Neural progenitor cell (in vitro differentiated cells): ENCODE measurements at regions not wholly inside any gene's neighbourhood (a gene's known extent, or its start where the extent isn't known, plus 50 kb on each side); places are given as distances from the start of the nearest gene placed in this dataset.
"Not testable (repeated sequence)": the region's sequence is repeated elsewhere in the genome, so short reads cannot be mapped to it uniquely, and the experiment has no call there.

Experiments
- DNase-seq: peaks from one replicate; pipeline ENCODE4 v3.0.0-alpha.2; 2016; ENCODE audit warnings: low spot score
- H2AFZ ChIP-seq: fragments of 200-600 bp; sonication (generic); replicated peaks from 2 replicates; pipeline ENCODE4 v1.6.1; 2016; ENCODE audit warnings: antibody characterized with exemption
- H3F3A ChIP-seq: fragments of 200-600 bp; sonication (generic); 2 replicates; pipeline ENCODE4 v1.6.1; 2016; ENCODE audit warnings: antibody characterized with exemption, low read depth
- H3K27ac ChIP-seq: fragments of 200-600 bp; sonication (generic); 2 replicates; pipeline ENCODE4 v1.5.1; 2016; ENCODE audit warnings: mild to moderate bottlenecking
- H3K27me3 ChIP-seq: fragments of 200-600 bp; sonication (generic); 2 replicates; pipeline ENCODE4 v1.6.1; 2016; ENCODE audit warnings: mild to moderate bottlenecking, moderate library complexity
- H3K36me3 ChIP-seq: fragments of 200-600 bp; sonication (generic); 2 replicates; pipeline ENCODE4 v1.5.1; 2016
- H3K4me1 ChIP-seq: fragments of 200-600 bp; sonication (generic); 2 replicates; pipeline ENCODE4 v1.6.1; 2016; ENCODE audit warnings: mixed run types
- H3K4me2 ChIP-seq: fragments of 200-600 bp; sonication (generic); 2 replicates; pipeline ENCODE4 v1.6.1; 2016
- H3K4me3 ChIP-seq: fragments of 200-600 bp; sonication (generic); 2 replicates; pipeline ENCODE4 v1.5.1; 2016
- H3K79me2 ChIP-seq: fragments of 200-600 bp; sonication (generic); 2 replicates; pipeline ENCODE4 v1.6.1; 2016; ENCODE audit warnings: low read depth
- H3K9ac ChIP-seq: fragments of 200-600 bp; sonication (generic); 2 replicates; pipeline ENCODE4 v1.6.1; 2016
- H3K9me3 ChIP-seq: fragments of 200-600 bp; sonication (generic); 2 replicates; pipeline ENCODE4 v1.5.1; 2016; ENCODE audit warnings: low read depth
- H4K20me1 ChIP-seq: fragments of 200-600 bp; sonication (generic); 2 replicates; pipeline ENCODE4 v1.6.1; 2016; ENCODE audit warnings: low read depth
- H3K27ac Mint-ChIP-seq: 3 replicates; pipeline ENCODE4 v1.8.0; 2021; ENCODE audit warnings: mixed read lengths
- H3K27me3 Mint-ChIP-seq: 2 replicates; pipeline ENCODE4 v1.8.0; 2022; ENCODE audit warnings: low read depth, mild to moderate bottlenecking, inconsistent platforms, moderate library complexity, mixed read lengths; ENCODE audit not compliant: insufficient read depth
- H3K36me3 Mint-ChIP-seq: 3 replicates; pipeline ENCODE4 v1.8.0; 2021; ENCODE audit warnings: mixed read lengths
- H3K4me1 Mint-ChIP-seq: 3 replicates; pipeline ENCODE4 v1.8.0; 2021; ENCODE audit warnings: mixed read lengths
- H3K4me3 Mint-ChIP-seq: 3 replicates; pipeline ENCODE4 v1.8.0; 2021; ENCODE audit warnings: mild to moderate bottlenecking, moderate library complexity, mixed read lengths
- H3K9me3 Mint-ChIP-seq: 3 replicates; pipeline ENCODE4 v1.8.0; 2020; ENCODE audit warnings: mixed read lengths
- EZH2 ChIP-seq: fragments of 200-600 bp; sonication (generic); IDR thresholded peaks from 2 replicates; pipeline ENCODE4 v1.6.1; 2017; ENCODE audit warnings: antibody characterized with exemption, mild to moderate bottlenecking, moderate library complexity
- EZH2phosphoT487 ChIP-seq: fragments of 200-600 bp; sonication (generic); IDR thresholded peaks from 2 replicates; pipeline ENCODE4 v1.6.1; 2017; ENCODE audit warnings: antibody characterized with exemption
- TF ChIP-seq, protein P1 (sequence below): fragments of 200-600 bp; sonication (generic); IDR thresholded peaks from 2 replicates; pipeline ENCODE4 v1.5.1; 2017; ENCODE audit warnings: antibody characterized with exemption, mild to moderate bottlenecking

DNA sequence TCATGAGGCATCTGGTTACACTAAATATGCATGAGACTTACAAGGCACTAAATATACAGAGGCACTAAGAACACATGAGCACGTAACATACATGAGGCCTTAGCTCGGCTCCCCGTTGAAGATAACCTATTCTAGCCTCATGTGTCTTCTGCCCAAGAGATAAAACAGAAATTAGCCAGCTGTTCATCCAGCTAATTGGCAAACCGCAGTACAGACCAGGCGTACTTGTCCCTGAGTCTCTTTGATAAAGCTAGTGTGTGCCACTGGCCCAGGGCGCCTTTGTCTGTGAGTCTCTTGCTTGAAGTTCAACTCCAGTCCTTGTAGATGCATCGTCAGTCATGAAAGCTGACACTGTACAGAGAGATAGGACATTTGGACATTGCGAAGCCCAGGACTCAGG lies 121.9 kb upstream of the SPATA12 start:
- Mint-ChIP-seq H3K36me3 (peaks cover 4% of the 10 kb centered on the region), H3K27ac (no peak overlapping the region)

DNA sequence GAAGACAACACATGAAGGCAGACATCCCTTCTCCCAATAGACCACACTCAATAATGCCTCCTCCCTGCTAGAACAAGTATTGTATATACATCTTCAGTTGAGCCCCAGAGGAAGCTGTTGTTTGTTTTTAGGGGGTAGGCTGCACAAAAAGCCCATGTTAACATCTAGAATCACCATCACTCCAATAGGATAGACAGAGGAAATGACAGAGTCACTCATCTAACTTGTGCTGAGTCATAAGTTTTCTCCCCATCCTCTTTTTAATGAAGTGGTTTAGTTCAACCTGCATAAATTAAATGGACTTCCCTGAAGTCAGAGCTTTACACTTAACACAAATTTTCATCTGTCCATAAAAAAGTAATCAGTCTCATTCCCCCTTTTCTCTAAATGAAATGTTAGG lies 122.9 kb upstream of the SPATA12 start:
- DNase-seq: no peak
- peaks cover 5% of the 10 kb centered on the region for H3K9me3 Mint-ChIP-seq
- H3K4me3 Mint-ChIP-seq: no peak overlapping the region
- no peaks in the 10 kb centered on the region for H3K9me3 ChIP-seq
- H3K27me3 Mint-ChIP-seq: no peaks in the 10 kb centered on the region
- no peak for TF ChIP-seq EZH2
- TF ChIP-seq, protein P1, sequence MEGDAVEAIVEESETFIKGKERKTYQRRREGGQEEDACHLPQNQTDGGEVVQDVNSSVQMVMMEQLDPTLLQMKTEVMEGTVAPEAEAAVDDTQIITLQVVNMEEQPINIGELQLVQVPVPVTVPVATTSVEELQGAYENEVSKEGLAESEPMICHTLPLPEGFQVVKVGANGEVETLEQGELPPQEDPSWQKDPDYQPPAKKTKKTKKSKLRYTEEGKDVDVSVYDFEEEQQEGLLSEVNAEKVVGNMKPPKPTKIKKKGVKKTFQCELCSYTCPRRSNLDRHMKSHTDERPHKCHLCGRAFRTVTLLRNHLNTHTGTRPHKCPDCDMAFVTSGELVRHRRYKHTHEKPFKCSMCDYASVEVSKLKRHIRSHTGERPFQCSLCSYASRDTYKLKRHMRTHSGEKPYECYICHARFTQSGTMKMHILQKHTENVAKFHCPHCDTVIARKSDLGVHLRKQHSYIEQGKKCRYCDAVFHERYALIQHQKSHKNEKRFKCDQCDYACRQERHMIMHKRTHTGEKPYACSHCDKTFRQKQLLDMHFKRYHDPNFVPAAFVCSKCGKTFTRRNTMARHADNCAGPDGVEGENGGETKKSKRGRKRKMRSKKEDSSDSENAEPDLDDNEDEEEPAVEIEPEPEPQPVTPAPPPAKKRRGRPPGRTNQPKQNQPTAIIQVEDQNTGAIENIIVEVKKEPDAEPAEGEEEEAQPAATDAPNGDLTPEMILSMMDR: no peak
- no peak for TF ChIP-seq EZH2phosphoT487
- H3K36me3 ChIP-seq: no peaks in the 10 kb centered on the region
- no peak overlapping the region for H3K27ac ChIP-seq
- no peak overlapping the region for H3K4me3 ChIP-seq
- no peak overlapping the region for H2AFZ ChIP-seq
- no peaks in the 10 kb centered on the region for H3K4me1 ChIP-seq
- H3K79me2 ChIP-seq: no peaks in the 10 kb centered on the region
- H3K27me3 ChIP-seq: no peaks in the 10 kb centered on the region
- no peaks in the 10 kb centered on the region for H3F3A ChIP-seq
- peaks cover 9% of the 10 kb centered on the region for H3K4me1 Mint-ChIP-seq
- H3K9ac ChIP-seq: no peak overlapping the region
- no peak overlapping the region for H3K4me2 ChIP-seq
- H4K20me1 ChIP-seq: no peaks in the 10 kb centered on the region
- no peak overlapping the region for H3K27ac Mint-ChIP-seq
- H3K36me3 Mint-ChIP-seq: peaks cover 4% of the 10 kb centered on the region

More for the DNA sequence above, 121.9 kb upstream of the SPATA12 start:
- Histone ChIP-seq H3K79me2 (no peaks in the 10 kb centered on the region), H3K36me3 (no peaks in the 10 kb centered on the region), H3K9me3 (no peaks in the 10 kb centered on the region), H3K9ac (no peak overlapping the region), H3K27me3 (no peaks in the 10 kb centered on the region), H3K27ac (no peak overlapping the region), H3K4me2 (no peak overlapping the region), H4K20me1 (no peaks in the 10 kb centered on the region), H3F3A (no peaks in the 10 kb centered on the region), H3K4me3 (no peak overlapping the region), H3K4me1 (no peaks in the 10 kb centered on the region), H2AFZ (no peak overlapping the region)
- peaks cover 5% of the 10 kb centered on the region for H3K9me3 Mint-ChIP-seq
- H3K27me3 Mint-ChIP-seq: no peaks in the 10 kb centered on the region
- DNase-seq: no peak
- H3K4me1 Mint-ChIP-seq: peaks cover 9% of the 10 kb centered on the region
- no peak overlapping the region for H3K4me3 Mint-ChIP-seq
- no peak for TF ChIP-seq EZH2

- Mint-ChIP-seq H3K4me3 (no peak overlapping the region), H3K27me3 (no peaks in the 10 kb centered on the region), H3K9me3 (peaks cover 5% of the 10 kb centered on the region), H3K36me3 (peaks cover 4% of the 10 kb centered on the region), H3K4me1 (peaks cover 9% of the 10 kb centered on the region), H3K27ac (no peak overlapping the region)
- no peaks in the 10 kb centered on the region for H3K4me1 ChIP-seq
- H4K20me1 ChIP-seq: no peaks in the 10 kb centered on the region
- DNase-seq: no peak
- H3K9ac ChIP-seq: no peak overlapping the region
- no peak for TF ChIP-seq EZH2phosphoT487
- TF ChIP-seq, protein P1: no peak
- TF ChIP-seq EZH2: no peak
- no peaks in the 10 kb centered on the region for H3K9me3 ChIP-seq
- no peak overlapping the region for H3K4me2 ChIP-seq
- H2AFZ ChIP-seq: no peak overlapping the region
- no peak overlapping the region for H3K27ac ChIP-seq
- no peaks in the 10 kb centered on the region for H3K36me3 ChIP-seq
- no peak overlapping the region for H3K4me3 ChIP-seq
- H3K79me2 ChIP-seq: no peaks in the 10 kb centered on the region
- no peaks in the 10 kb centered on the region for H3F3A ChIP-seq
- H3K27me3 ChIP-seq: no peaks in the 10 kb centered on the region
Observed at GRCh38 chr3:56935811-56936210, 124.7 kb upstream of the SPATA12 start.

GRCh38 chr3:56934481-56934880 lies 126.0 kb upstream of the SPATA12 start:
- H3K27ac ChIP-seq, H3K9ac ChIP-seq, H3K4me3 ChIP-seq, H3K9me3 ChIP-seq, H4K20me1 ChIP-seq, H3K4me1 Mint-ChIP-seq, H3K36me3 ChIP-seq, H3K27me3 ChIP-seq, H3K27ac Mint-ChIP-seq, H3K36me3 Mint-ChIP-seq, H3F3A ChIP-seq, H3K79me2 ChIP-seq, H3K27me3 Mint-ChIP-seq, H3K9me3 Mint-ChIP-seq, H3K4me2 ChIP-seq, H3K4me1 ChIP-seq, DNase-seq, H2AFZ ChIP-seq, H3K4me3 Mint-ChIP-seq: not testable (repeated sequence)
